Uterus (tissue), 3 donors: ENCODE measurements at regions not wholly inside any gene's neighbourhood (a gene's known extent, or its start where the extent isn't known, plus 50 kb on each side); places are given as distances from the start of the nearest gene placed in this dataset.

Source experiments
- DNase-seq, 2 donors: peaks; one replicate each; pipeline ENCODE4 v3.0.0-alpha.2; 2019 to 2020
- H3K27ac ChIP-seq, 2 donors: fragments of 200-600 bp; sonication (generic); 1 replicate in 1 of 2; 2 replicates in 1 of 2; pipeline ENCODE4 v1.5.1; 2016 to 2018
- H3K27me3 ChIP-seq, 2 donors: fragments of 200-600 bp; sonication (generic); one replicate each; pipeline ENCODE4 v1.5.1; 2018 to 2019; ENCODE audit warnings: control low read depth in 1 of 2
- H3K36me3 ChIP-seq, 2 donors: fragments of 200-600 bp; sonication (generic); one replicate each; pipeline ENCODE4 v1.5.1; 2019; ENCODE audit warnings: control low read depth in 1 of 2
- H3K4me1 ChIP-seq, 2 donors: fragments of 200-600 bp; sonication (generic); one replicate each; pipeline ENCODE4 v1.5.1; 2018 to 2019; ENCODE audit warnings: control low read depth in 1 of 2
- H3K4me3 ChIP-seq, 2 donors: fragments of 200-600 bp; sonication (generic); 1 replicate in 1 of 2; 2 replicates in 1 of 2; pipeline ENCODE4 v1.5.1; 2018 to 2019; ENCODE audit warnings: mild to moderate bottlenecking in 1 of 2
- H3K9me3 ChIP-seq, 2 donors: fragments of 200-600 bp; sonication (generic); one replicate each; pipeline ENCODE4 v1.5.1; 2019; ENCODE audit warnings: control low read depth in 1 of 2
- CTCF ChIP-seq, 4 experiments: fragments of 200-600 bp in 2 of 4; fragments of 450-650 bp in 2 of 4; sonication (generic) in 2 of 4; IDR thresholded peaks; one replicate each; pipeline ENCODE4 v1.5.1; 2016 to 2019; ENCODE audit warnings: antibody characterized with exemption in 4 of 4, mild to moderate bottlenecking in 2 of 4, moderate library complexity in 1 of 4
- POLR2A ChIP-seq, 2 donors: fragments of 450-650 bp; IDR thresholded peaks; one replicate each; pipeline ENCODE4 v1.6.1; 2016; ENCODE audit warnings: antibody characterized with exemption in 2 of 2, mild to moderate bottlenecking in 1 of 2, moderate library complexity in 1 of 2
- intact Hi-C: fragments of 100-400 bp; cut with DNase I; formaldehyde crosslinking; loops from one replicate; pipeline ENCODE4 v1.15.1; 2023; ENCODE audit warnings: low total_unique reads
- donor health status: DM: yes; HTN: yes; CAD: no.

GRCh38 chr13:24613755-24614154 is 66.5 kb upstream of the ATP12A start:
- intact Hi-C loops = no loop called here
- no peak overlapping the region for H3K4me3 ChIP-seq
- no peaks in the 10 kb centered on the region for H3K4me1 ChIP-seq
- DNase-seq = no peak
- no peaks in the 10 kb centered on the region for H3K27me3 ChIP-seq
- no peaks in the 10 kb centered on the region for H3K9me3 ChIP-seq
- TF ChIP-seq POLR2A (IDR thresholded peaks at IDR 0.05) (no peak), CTCF (IDR thresholded peaks at IDR 0.05) (no peak)
- no peak overlapping the region for H3K27ac ChIP-seq
- H3K36me3 ChIP-seq = no peaks in the 10 kb centered on the region

- H3K36me3 ChIP-seq = no peaks in the 10 kb centered on the region
- DNase-seq = no peak
- intact Hi-C loops = no loop called here
- no peak for TF ChIP-seq POLR2A (IDR thresholded peaks at IDR 0.05)
- no peak for TF ChIP-seq CTCF (IDR thresholded peaks at IDR 0.05)
- no peak overlapping the region for H3K27ac ChIP-seq
- H3K9me3 ChIP-seq = no peaks in the 10 kb centered on the region
- no peaks in the 10 kb centered on the region for H3K4me1 ChIP-seq
- H3K4me3 ChIP-seq = no peak overlapping the region
- H3K27me3 ChIP-seq = no peaks in the 10 kb centered on the region
Measured at GRCh38 chr13:24614306-24615080, 65.7 kb upstream of the ATP12A start.

- Histone ChIP-seq H3K4me3 (no peak overlapping the region), H3K4me1 (no peaks in the 10 kb centered on the region), H3K27me3 (no peaks in the 10 kb centered on the region), H3K36me3 (no peaks in the 10 kb centered on the region), H3K27ac (no peak overlapping the region), H3K9me3 (no peaks in the 10 kb centered on the region)
- TF ChIP-seq CTCF (IDR thresholded peaks at IDR 0.05) = no peak
- no peak for TF ChIP-seq POLR2A (IDR thresholded peaks at IDR 0.05)
- no peak for DNase-seq
- intact Hi-C loops = no loop called here
Measured at GRCh38 chr13:24615114-24615513, 65.1 kb upstream of the ATP12A start.

- Histone ChIP-seq H3K27me3 (no peaks in the 10 kb centered on the region), H3K4me1 (no peaks in the 10 kb centered on the region), H3K27ac (no peak overlapping the region), H3K9me3 (no peaks in the 10 kb centered on the region), H3K36me3 (no peaks in the 10 kb centered on the region), H3K4me3 (no peak overlapping the region)
- intact Hi-C loops = no loop called here
- TF ChIP-seq POLR2A (IDR thresholded peaks at IDR 0.05) (no peak), CTCF (IDR thresholded peaks at IDR 0.05) (no peak)
- DNase-seq = no peak
Measured at GRCh38 chr13:24615911-24616472, 64.2 kb upstream of the ATP12A start.

- no peaks in the 10 kb centered on the region for H3K9me3 ChIP-seq
- DNase-seq = no peak
- H3K4me1 ChIP-seq = no peaks in the 10 kb centered on the region
- no peak overlapping the region for H3K4me3 ChIP-seq
- H3K36me3 ChIP-seq = no peaks in the 10 kb centered on the region
- intact Hi-C loops = no loop called here
- H3K27me3 ChIP-seq = no peaks in the 10 kb centered on the region
- TF ChIP-seq CTCF (IDR thresholded peaks at IDR 0.05) = no peak
- TF ChIP-seq POLR2A (IDR thresholded peaks at IDR 0.05) = no peak
- no peak overlapping the region for H3K27ac ChIP-seq
Measured at GRCh38 chr13:24616514-24616913, 63.7 kb upstream of the ATP12A start.
